ENCODE measurements at regions not wholly inside any gene's neighbourhood (a gene's known extent, or its start where the extent isn't known, plus 50 kb on each side); places are given as distances from the start of the nearest gene placed in this dataset.

- no peaks in the 10 kb centered on the region for H4K20me1 ChIP-seq (ENCODE audit: insufficient read depth, low read length)
- H3K27ac ChIP-seq (ENCODE audit: low read length) = no peak overlapping the region
- H3K36me3 ChIP-seq (replicated peaks; ENCODE audit: low read depth, low read length) = no peaks in the 10 kb centered on the region
- no peak overlapping the region for H2AFZ ChIP-seq (ENCODE audit: low read depth, low read length)
- no peaks in the 10 kb centered on the region for H3K79me2 ChIP-seq (ENCODE audit: low read length)
- no peak overlapping the region for H3K9ac ChIP-seq (ENCODE audit: low read length)
- H3K4me2 ChIP-seq (ENCODE audit: low read length) = no peak overlapping the region
- TF ChIP-seq CTCF (IDR thresholded peaks at IDR 0.05; ENCODE audit: low read depth, low read length) (no peak), EZH2phosphoT487 (IDR thresholded peaks at IDR 0.05; ENCODE audit: low read depth) (no peak)
- H3K9me3 ChIP-seq (ENCODE audit: insufficient read depth, low read length) = no peaks in the 10 kb centered on the region
- H3K4me1 ChIP-seq (ENCODE audit: low read length) = no peaks in the 10 kb centered on the region
- H3K4me3 ChIP-seq (ENCODE audit: low read length) = no peak overlapping the region
- H3K27me3 ChIP-seq (ENCODE audit: low read depth, low read length) = peaks cover 16% of the 10 kb centered on the region
These were observed 50.2 kb upstream of the CPNE4 start for GRCh38 chr3:132084982-132085381.

- H3K4me1 ChIP-seq (ENCODE audit: low read length) = no peaks in the 10 kb centered on the region
- H3K4me3 ChIP-seq (ENCODE audit: low read length) = no peak overlapping the region
- H4K20me1 ChIP-seq (ENCODE audit: insufficient read depth, low read length) = no peaks in the 10 kb centered on the region
- H3K4me2 ChIP-seq (ENCODE audit: low read length) = no peak overlapping the region
- no peak overlapping the region for H3K27ac ChIP-seq (ENCODE audit: low read length)
- H3K36me3 ChIP-seq (replicated peaks; ENCODE audit: low read depth, low read length) = no peaks in the 10 kb centered on the region
- H3K9me3 ChIP-seq (ENCODE audit: insufficient read depth, low read length) = no peaks in the 10 kb centered on the region
- no peak overlapping the region for H2AFZ ChIP-seq (ENCODE audit: low read depth, low read length)
- H3K9ac ChIP-seq (ENCODE audit: low read length) = no peak overlapping the region
- H3K79me2 ChIP-seq (ENCODE audit: low read length) = no peaks in the 10 kb centered on the region
- peaks cover 33% of the 10 kb centered on the region for H3K27me3 ChIP-seq (ENCODE audit: low read depth, low read length)
- TF ChIP-seq EZH2phosphoT487 (IDR thresholded peaks at IDR 0.05; ENCODE audit: low read depth) (no peak), CTCF (IDR thresholded peaks at IDR 0.05; ENCODE audit: low read depth, low read length) (no peak)
These were observed 52.5 kb upstream of the CPNE4 start for GRCh38 chr3:132087356-132087755.

GRCh38 chr3:132088291-132088690 lies 53.5 kb upstream of the CPNE4 start:
- no peaks in the 10 kb centered on the region for H3K9me3 ChIP-seq (ENCODE audit: insufficient read depth, low read length)
- H3K4me2 ChIP-seq (ENCODE audit: low read length) = no peak overlapping the region
- H2AFZ ChIP-seq (ENCODE audit: low read depth, low read length) = no peak overlapping the region
- H3K4me1 ChIP-seq (ENCODE audit: low read length) = no peaks in the 10 kb centered on the region
- H3K79me2 ChIP-seq (ENCODE audit: low read length) = no peaks in the 10 kb centered on the region
- no peak overlapping the region for H3K27ac ChIP-seq (ENCODE audit: low read length)
- no peak overlapping the region for H3K4me3 ChIP-seq (ENCODE audit: low read length)
- no peaks in the 10 kb centered on the region for H3K36me3 ChIP-seq (replicated peaks; ENCODE audit: low read depth, low read length)
- H4K20me1 ChIP-seq (ENCODE audit: insufficient read depth, low read length) = no peaks in the 10 kb centered on the region
- TF ChIP-seq CTCF (IDR thresholded peaks at IDR 0.05; ENCODE audit: low read depth, low read length) (no peak), EZH2phosphoT487 (IDR thresholded peaks at IDR 0.05; ENCODE audit: low read depth) (no peak)
- H3K9ac ChIP-seq (ENCODE audit: low read length) = no peak overlapping the region
- H3K27me3 ChIP-seq (ENCODE audit: low read depth, low read length) = peaks cover 38% of the 10 kb centered on the region

- no peak for TF ChIP-seq EZH2phosphoT487 (IDR thresholded peaks at IDR 0.05; ENCODE audit: low read depth)
- TF ChIP-seq CTCF (IDR thresholded peaks at IDR 0.05; ENCODE audit: low read depth, low read length) = no peak
- H3K4me2 ChIP-seq (ENCODE audit: low read length) = no peak overlapping the region
- H3K9ac ChIP-seq (ENCODE audit: low read length) = no peak overlapping the region
- no peak overlapping the region for H2AFZ ChIP-seq (ENCODE audit: low read depth, low read length)
- H3K4me3 ChIP-seq (ENCODE audit: low read length) = no peak overlapping the region
- H3K79me2 ChIP-seq (ENCODE audit: low read length) = no peaks in the 10 kb centered on the region
- no peaks in the 10 kb centered on the region for H3K4me1 ChIP-seq (ENCODE audit: low read length)
- no peaks in the 10 kb centered on the region for H4K20me1 ChIP-seq (ENCODE audit: insufficient read depth, low read length)
- H3K36me3 ChIP-seq (replicated peaks; ENCODE audit: low read depth, low read length) = no peaks in the 10 kb centered on the region
- H3K9me3 ChIP-seq (ENCODE audit: insufficient read depth, low read length) = no peaks in the 10 kb centered on the region
- peaks cover 34% of the 10 kb centered on the region for H3K27me3 ChIP-seq (ENCODE audit: low read depth, low read length)
- no peak overlapping the region for H3K27ac ChIP-seq (ENCODE audit: low read length)
These were observed 56.1 kb upstream of the CPNE4 start for GRCh38 chr3:132090921-132091320.

All from OCI-LY3 (cell line).